ENCODE measurements at regions not wholly inside any gene's neighbourhood (a gene's known extent, or its start where the extent isn't known, plus 50 kb on each side); places are given as distances from the start of the nearest gene placed in this dataset.

DNA sequence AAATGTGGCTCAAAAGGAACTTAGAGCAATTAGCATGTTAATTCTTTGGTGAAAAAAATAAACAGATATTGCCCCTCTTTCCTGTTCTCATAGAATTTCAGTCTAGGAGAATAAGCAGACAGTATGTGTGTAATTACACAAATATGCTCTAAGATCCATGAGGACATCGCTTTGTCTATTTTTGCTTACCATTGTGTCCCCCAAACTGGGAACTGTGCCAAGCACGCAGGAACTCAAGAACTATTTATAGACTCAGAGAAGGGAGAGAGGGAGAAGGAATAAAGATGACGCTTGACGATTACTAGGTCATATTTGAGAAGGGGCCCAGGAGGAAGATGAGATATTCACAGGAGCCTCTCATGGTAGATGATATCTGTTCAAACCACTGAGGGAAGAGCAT is 692.6 kb downstream of the RAB28 start:
- no peak for DNase-seq

- DNase-seq = no peak
Observed at GRCh38 chr4:12787261-12787660, 696.9 kb downstream of the RAB28 start.

- no peak for DNase-seq
Observed at GRCh38 chr4:12778706-12779105, 705.4 kb downstream of the RAB28 start.

- DNase-seq = no peak
Observed at GRCh38 chr4:12778191-12778590, 705.9 kb downstream of the RAB28 start.

GRCh38 chr4:12770351-12770750 is 713.8 kb downstream of the RAB28 start:
- no peak for DNase-seq

DNA sequence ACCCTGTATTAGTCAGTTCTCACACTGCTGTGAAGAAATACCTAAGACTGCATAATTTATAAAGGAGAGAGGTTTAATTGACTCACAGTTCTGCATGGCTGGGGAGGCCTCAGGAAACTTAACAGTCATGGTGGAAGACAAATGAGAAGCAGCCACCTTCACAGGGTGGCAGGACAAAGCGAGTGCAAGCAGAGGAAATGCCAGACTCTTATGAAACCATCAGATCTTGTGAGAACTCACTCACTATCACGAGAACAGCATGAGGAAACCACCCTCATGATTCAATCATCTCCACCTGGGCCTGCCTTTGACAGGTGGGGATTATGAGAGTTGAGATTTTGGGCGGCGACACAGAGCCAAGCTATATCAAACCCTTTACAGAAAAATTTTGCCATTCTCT is 722.4 kb downstream of the RAB28 start:
- no peak for DNase-seq

- no peak for DNase-seq
Observed at GRCh38 chr4:12747154-12747553, 737.0 kb downstream of the RAB28 start.

DNA sequence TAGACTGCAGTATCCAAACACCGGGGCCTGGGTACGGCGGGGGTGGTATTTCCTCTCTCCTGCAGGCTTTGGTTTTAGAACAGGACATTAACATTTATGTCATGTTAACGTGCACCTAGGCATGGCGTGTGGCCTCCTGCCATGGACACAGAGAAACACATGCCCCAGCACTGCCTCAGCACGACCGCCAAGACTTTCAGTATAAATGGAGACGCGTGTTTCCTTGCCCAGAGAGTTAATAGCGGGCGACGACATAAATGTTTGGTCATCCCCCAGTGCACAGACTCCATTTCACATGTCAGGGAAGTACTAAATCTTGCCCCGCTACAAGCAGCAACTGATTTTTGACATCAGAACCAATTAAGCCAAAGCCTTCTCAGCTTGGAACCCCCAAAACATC is 737.9 kb downstream of the RAB28 start:
- DNase-seq = no peak

DNA sequence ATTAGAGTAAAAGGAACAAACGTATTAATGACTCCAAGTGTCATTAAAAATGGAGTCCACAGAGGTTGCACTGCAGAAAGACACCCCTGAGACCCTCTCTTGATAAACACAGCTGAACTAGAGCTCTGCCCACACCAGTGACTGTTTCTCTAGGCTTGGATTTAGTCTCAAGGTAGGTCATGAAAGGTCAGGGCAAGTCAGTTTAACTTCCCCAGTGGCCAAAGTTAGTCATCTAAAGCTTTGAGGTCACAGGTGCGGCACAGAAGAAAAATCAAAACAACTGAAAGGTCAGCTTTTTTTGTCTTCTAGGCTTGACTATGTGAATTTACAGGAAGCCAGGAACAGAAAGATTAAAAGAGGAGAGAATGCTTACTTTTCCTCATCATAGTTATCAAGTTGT is 749.6 kb downstream of the RAB28 start:
- DNase-seq = no peak

DNA sequence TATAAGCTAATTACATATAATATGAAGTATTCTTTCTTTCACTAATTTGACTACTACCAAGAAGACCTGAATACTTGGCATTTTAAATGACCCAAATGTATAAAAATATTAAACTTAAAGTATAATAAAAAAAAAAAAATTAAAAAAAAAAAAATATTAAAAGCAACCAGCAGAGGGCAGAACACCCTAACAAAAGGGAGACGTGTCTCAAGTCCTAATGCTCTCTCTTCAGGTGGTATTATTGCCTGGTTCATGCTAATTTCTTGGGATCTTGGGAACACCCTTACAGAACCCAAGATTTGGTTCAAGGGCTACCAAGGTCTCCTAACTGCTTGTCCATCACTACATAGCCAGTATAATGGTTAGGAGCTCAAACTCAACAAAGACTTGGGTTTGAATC is 754.8 kb downstream of the RAB28 start:
- DNase-seq = no peak

DNA sequence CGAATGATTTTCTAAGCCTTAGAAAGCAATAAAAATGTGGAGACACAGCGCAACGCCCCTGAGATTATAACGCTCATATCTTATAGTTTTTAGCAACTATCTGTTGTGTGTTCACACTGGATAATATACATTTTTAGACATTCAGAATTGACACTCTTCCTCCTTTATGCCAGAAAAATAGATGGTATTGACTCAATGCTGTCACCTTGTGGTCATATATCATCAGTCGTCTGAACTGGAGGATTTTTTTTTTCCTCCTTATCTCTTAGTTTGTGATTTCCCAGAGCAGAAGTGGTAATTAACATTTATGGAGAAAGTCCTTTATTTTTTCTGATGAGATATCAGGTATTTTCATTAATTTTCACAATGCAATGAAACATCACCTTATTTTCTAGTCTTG is 759.6 kb downstream of the RAB28 start:
- no peak for DNase-seq

DNA sequence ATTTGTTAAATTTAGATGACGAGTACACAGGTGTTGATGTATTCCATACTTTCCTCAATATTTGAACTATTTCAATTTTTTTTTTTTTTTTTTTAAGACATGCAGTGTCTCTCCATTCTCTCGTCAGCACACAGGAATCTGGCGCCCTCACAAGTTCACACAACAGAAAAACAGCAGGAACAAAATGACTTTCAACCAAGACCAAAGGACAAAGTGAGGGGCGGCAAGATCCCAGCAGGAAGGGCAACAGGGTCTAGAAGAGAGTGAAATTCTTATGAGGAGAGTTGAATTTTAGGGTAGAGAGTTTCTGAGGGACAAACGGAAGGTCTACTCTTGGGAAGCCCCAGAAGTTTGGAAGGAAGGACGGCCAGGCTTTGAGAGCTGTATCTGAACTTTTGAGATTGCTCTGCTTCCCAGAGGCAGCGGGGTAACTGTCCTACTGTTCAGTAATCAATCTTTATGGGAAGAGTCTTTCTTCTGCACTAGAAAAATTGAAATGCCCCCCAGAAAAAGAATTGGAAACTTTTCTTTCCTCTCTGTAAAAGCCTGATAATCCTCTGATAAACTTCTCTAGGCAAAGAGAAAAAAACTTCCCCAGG is 760.2 kb downstream of the RAB28 start:
- DNase-seq = no peak

DNA sequence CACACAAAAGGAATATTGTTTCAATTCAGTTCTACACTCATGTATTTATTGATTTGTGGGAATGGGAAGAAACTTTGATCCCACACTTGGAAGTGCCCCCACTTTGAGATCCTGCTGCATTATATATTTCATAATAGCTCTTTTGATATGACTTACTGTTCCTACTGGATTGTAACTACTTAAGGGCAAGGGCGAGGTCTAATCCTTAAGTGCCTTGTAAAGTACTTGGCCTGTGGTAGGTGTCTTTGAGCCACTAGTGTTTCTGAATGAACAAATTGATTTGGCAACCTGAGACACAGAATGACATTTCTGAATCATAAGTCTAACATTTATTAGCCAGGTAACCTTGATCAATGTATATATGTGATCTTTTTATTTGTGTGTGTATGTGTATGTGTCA is 767.2 kb downstream of the RAB28 start:
- no peak for DNase-seq

- DNase-seq = no peak
Observed at GRCh38 chr4:12712648-12713339, 771.3 kb downstream of the RAB28 start.

GRCh38 chr4:12707381-12708175 is 776.6 kb downstream of the RAB28 start:
- DNase-seq = no peak

GRCh38 chr4:12703036-12703435 is 781.1 kb downstream of the RAB28 start:
- no peak for DNase-seq

DNA sequence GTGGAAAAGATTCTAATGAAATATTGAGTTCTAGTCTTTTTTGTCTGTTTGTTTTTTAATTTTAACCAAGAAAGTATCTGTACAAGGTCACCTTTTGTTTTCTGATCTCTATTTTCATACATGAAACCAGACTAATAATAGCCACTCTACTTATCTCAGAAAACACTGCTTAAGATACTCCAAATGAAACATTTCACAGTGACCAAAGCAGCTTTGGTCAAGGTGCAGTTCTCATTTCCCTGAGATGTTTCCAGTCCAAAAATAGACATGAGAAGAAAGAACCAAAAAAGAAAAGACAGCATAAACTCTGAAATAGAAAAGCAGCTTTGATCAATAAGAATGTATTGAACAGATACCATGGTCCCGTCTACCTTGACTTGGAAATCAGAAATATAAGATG is 782.8 kb downstream of the RAB28 start:
- DNase-seq = no peak

- no peak for DNase-seq
Observed at GRCh38 chr4:12697970-12698369, 786.2 kb downstream of the RAB28 start.

DNA sequence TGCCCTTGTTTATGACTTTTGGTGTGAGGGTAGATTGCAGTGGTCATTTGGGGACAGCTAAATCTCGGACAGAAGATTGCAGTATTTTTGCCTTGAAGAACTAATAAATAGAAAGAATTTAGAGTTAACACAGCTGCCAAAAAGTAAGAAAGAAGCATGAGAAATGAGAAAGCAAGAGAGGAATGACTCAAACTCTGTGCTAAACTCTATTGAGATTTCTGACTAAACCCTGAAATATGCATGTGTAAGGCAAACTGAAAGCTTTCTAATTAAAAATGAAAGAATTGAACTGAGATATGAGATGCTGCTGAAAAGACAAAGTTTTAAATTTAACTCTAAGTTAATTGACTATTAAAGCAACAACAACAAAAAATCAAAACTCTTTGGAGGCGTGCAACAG is 791.3 kb downstream of the RAB28 start:
- no peak for DNase-seq

- no peak for DNase-seq
Observed at GRCh38 chr4:12691168-12691567, 793.0 kb downstream of the RAB28 start.

- DNase-seq = no peak
Observed at GRCh38 chr4:12689457-12689856, 794.7 kb downstream of the RAB28 start.

DNA sequence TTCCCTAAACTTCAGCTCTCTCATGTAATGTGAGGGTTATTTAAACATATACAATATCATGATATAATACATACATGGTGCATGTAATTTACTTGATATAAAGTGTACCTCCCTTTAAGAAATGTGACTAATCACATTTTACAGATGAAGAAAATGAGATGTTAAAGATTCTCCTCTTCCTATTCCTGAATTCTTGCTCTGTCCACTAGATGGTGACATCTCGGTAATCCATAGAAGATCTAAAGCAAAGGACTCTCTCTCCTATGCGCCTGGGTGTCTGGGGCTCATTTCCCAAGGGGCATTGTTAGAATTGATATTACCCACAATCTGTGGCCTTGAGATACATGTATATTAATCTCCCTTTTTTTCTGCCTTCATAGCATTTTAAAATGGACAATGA is 804.9 kb downstream of the RAB28 start:
- DNase-seq = no peak

- no peak for DNase-seq
Observed at GRCh38 chr4:12674184-12674583, 810.0 kb downstream of the RAB28 start.

GRCh38 chr4:12672303-12672702 is 811.8 kb downstream of the RAB28 start:
- DNase-seq = no peak

Data from activated naive CD4-positive, alpha-beta T cell treated with anti-CD3 and anti-CD28 coated beads, Interleukin-2, amount 50 U/mL, for 16 hours (primary cell).